ENCODE measurements at regions not wholly inside any gene's neighbourhood (a gene's known extent, or its start where the extent isn't known, plus 50 kb on each side); places are given as distances from the start of the nearest gene placed in this dataset.

DNA sequence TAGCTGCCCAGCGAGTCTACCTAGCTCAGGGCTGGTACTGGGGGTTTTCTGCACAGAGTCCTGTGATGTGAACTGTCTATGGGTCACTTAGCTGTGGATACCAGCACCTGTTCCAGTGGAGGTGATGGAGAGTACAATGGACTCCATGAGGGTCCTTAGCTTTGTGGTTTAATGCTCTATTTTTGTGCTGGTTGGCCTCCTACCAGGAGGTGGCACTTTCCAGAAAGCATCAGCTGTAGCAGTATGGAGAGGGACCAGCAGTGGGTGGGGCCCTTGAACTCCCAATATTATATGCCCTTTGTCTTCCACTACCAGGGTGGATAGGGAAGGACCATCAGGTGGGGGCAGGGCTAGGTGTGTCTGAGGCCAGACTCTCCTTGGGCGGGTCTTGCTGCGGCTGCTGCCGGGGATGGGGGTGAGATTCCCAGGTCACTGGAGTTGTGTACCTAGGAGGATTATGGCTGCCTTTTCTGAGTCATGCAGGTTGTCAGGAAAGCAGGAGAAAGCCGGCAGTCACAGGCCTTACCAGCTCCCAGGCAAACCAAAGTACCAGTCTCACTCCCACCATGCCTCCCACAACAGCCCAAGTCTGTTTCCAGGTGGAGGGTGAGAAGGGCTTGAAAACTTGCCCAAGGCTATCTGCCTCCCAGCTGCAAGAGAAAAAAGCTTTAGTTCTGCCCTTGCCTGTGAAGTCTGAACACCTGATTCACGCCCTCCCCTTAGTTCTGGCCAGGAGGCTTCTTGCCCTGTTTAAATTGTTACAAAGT lies 163.0 kb upstream of the NUDT4 start:
- Histone ChIP-seq H3K27me3 (ENCODE audit: insufficient read depth, low read depth, severe bottlenecking) (no peaks in the 10 kb centered on the region), H3K27ac (no peak overlapping the region), H3K9me3 (ENCODE audit: severe bottlenecking) (no peaks in the 10 kb centered on the region), H3K4me3 (ENCODE audit: low read depth, low read length) (no peak overlapping the region), H3K36me3 (no peaks in the 10 kb centered on the region)
- TF ChIP-seq, protein P1, sequence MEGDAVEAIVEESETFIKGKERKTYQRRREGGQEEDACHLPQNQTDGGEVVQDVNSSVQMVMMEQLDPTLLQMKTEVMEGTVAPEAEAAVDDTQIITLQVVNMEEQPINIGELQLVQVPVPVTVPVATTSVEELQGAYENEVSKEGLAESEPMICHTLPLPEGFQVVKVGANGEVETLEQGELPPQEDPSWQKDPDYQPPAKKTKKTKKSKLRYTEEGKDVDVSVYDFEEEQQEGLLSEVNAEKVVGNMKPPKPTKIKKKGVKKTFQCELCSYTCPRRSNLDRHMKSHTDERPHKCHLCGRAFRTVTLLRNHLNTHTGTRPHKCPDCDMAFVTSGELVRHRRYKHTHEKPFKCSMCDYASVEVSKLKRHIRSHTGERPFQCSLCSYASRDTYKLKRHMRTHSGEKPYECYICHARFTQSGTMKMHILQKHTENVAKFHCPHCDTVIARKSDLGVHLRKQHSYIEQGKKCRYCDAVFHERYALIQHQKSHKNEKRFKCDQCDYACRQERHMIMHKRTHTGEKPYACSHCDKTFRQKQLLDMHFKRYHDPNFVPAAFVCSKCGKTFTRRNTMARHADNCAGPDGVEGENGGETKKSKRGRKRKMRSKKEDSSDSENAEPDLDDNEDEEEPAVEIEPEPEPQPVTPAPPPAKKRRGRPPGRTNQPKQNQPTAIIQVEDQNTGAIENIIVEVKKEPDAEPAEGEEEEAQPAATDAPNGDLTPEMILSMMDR (IDR thresholded peaks at IDR 0.05; ENCODE audit: low read depth, low read length) = no peak
- DNase-seq = no peak

DNA sequence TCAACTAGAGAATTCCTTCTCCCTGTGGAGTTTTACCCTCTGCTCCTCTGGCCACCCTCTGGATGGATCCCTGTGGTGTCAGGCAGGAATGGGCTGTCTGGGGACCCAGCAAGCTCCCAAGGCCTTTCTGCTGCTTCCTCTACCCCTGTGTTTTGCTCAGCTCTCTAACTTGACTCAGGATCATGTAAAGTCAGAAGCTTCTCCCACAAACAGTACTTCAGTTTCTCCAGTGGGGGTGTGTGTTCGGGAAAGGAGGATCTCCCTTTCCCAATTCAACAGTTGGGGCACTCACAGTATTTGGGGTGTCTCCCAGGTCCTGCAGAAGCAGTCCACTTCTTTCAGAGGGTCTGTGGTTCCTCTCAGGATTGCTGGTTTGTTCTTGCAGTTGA lies 162.4 kb upstream of the NUDT4 start:
- DNase-seq = no peak
- no peaks in the 10 kb centered on the region for H3K9me3 ChIP-seq (ENCODE audit: severe bottlenecking)
- H3K27ac ChIP-seq = no peak overlapping the region
- no peaks in the 10 kb centered on the region for H3K27me3 ChIP-seq (ENCODE audit: insufficient read depth, low read depth, severe bottlenecking)
- H3K36me3 ChIP-seq = no peaks in the 10 kb centered on the region
- TF ChIP-seq, protein P1 (IDR thresholded peaks at IDR 0.05; ENCODE audit: low read depth, low read length) = no peak
- no peak overlapping the region for H3K4me3 ChIP-seq (ENCODE audit: low read depth, low read length)

DNA sequence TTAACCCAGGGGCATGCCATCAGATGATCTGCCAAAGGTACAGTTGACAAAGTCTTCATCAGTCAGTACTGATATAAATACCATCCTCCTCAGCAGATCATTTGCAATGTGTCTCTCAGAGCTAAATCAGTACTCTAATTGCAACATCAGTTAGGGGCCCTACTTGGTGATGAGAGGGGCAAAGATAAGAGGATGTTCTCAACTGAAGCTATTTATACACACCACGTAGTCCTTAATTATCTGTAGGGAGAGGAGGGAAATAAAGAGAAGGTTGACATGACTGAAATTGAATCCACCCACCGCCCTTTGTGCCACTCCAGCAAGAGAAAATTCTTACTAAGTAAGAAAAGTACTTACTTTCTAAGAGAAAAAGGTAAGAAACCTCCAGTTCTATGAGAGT lies 157.8 kb upstream of the NUDT4 start:
- DNase-seq = no peak
- TF ChIP-seq, protein P1 (IDR thresholded peaks at IDR 0.05; ENCODE audit: low read depth, low read length) = no peak
- Histone ChIP-seq H3K27me3 (ENCODE audit: insufficient read depth, low read depth, severe bottlenecking) (no peaks in the 10 kb centered on the region), H3K27ac (no peak overlapping the region), H3K36me3 (no peaks in the 10 kb centered on the region), H3K9me3 (ENCODE audit: severe bottlenecking) (no peaks in the 10 kb centered on the region), H3K4me3 (ENCODE audit: low read depth, low read length) (no peak overlapping the region)

DNA sequence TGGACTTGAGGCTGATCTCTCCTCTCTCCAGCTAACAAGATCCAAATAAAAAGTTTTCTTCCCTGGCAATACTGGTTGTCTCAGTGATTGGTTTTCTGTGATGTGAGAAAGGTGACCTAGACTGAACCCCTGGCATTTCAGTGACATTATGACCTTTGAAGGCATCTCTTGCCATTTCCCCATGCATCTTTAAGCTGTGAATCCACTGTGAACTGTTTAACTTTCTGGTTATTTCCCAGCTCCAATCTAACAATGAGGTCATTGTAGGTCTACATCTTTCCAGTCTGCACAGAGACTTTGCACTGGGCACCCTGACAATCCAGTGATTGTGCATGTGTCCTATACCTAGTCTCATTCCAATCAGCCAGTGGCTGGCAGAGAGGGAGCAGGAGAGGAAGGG lies 155.9 kb upstream of the NUDT4 start:
- DNase-seq = no peak
- H3K9me3 ChIP-seq (ENCODE audit: severe bottlenecking) = no peaks in the 10 kb centered on the region
- no peaks in the 10 kb centered on the region for H3K36me3 ChIP-seq
- no peak overlapping the region for H3K27ac ChIP-seq
- no peaks in the 10 kb centered on the region for H3K27me3 ChIP-seq (ENCODE audit: insufficient read depth, low read depth, severe bottlenecking)
- no peak overlapping the region for H3K4me3 ChIP-seq (ENCODE audit: low read depth, low read length)
- TF ChIP-seq, protein P1 (IDR thresholded peaks at IDR 0.05; ENCODE audit: low read depth, low read length) = no peak

DNA sequence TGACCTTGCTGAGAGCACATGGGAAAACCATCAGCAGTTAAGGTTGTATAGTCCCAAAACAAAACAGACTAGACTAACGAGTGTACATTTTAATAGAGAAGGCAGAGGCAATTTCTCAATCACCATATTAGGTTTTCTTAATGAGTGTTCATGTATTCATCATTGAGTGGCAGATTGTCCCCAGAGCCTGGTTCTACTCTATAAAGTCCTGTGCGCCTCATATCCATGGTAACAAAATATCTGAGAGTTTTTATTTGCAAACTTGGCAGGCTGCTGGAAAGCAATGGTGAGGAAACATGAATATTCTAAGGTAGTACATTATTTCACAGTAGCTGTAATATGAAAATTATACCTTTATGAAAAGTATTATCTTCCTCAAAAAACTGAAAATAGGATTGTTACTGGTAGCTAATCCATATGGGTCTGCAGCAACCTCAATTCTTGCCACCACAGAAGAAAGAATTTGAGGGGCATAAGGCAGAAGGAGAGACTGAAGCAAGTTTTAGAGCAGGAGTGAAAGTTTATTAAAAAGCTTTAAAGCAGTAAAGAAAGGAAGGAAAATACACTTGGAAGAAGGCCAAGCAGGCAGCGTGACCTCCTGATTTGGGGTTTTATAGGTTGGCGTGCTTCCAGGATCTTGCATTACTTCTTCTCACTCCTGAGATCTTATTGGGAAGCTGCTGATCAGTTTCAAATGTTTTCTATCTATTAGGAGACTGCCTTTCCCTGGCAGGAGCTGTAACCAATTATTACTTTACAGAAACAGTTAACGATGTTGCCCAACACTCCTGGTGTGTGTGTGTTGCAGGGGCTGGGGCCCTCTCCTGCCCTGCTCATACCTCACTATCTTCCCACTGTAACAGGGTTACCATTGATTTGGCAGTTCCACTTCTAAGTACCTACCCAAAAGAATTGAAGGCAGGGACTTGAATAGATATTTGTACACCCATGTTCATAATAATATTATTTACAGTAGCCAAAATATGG lies 154.0 kb upstream of the NUDT4 start:
- no peak for DNase-seq
- H3K36me3 ChIP-seq = no peaks in the 10 kb centered on the region
- no peaks in the 10 kb centered on the region for H3K9me3 ChIP-seq (ENCODE audit: severe bottlenecking)
- no peak overlapping the region for H3K4me3 ChIP-seq (ENCODE audit: low read depth, low read length)
- no peak overlapping the region for H3K27ac ChIP-seq
- TF ChIP-seq, protein P1 (IDR thresholded peaks at IDR 0.05; ENCODE audit: low read depth, low read length) = no peak
- no peaks in the 10 kb centered on the region for H3K27me3 ChIP-seq (ENCODE audit: insufficient read depth, low read depth, severe bottlenecking)

Measured in WERI-Rb-1 (cell line).